HTR-8/SVneo (cell line): ENCODE measurements at regions not wholly inside any gene's neighbourhood (a gene's known extent, or its start where the extent isn't known, plus 50 kb on each side); places are given as distances from the start of the nearest gene placed in this dataset.
A peak's percentile ranks its signal among the peaks of the same experiment; 100 is the strongest.

ENCODE experiments used
- DNase-seq: peaks from one replicate; pipeline ENCODE4 v3.0.0; 2011; ENCODE audit warnings: low spot score, mixed read lengths; ENCODE audit not compliant: insufficient read length
- FAIRE-seq: peaks from 2 replicates; lab custom pipeline; 2011; peaks lifted over from hg19 to GRCh38; lab: Jason Lieb, UNC

DNA sequence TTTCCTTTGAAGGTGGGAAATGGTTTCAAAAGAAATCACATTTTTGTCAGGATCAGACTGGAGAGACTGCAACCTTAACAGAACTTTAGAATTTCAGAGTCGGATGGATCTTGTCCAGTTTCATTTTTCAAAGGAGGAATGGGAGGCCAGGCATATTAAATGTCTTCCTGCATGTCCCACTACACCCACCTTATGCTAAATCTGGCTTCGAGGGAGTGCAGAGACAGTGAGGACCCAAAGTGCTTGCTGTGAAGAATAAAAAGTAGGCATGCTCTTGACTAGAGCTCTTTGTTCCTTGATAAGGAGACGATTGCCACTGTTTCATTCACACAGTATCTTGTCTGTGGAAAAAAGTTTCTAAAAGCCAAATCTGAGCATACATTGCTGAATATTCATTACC lies 197.6 kb downstream of the SLC4A3 start:
- DNase-seq (no peak), FAIRE-seq (no peak)

DNA sequence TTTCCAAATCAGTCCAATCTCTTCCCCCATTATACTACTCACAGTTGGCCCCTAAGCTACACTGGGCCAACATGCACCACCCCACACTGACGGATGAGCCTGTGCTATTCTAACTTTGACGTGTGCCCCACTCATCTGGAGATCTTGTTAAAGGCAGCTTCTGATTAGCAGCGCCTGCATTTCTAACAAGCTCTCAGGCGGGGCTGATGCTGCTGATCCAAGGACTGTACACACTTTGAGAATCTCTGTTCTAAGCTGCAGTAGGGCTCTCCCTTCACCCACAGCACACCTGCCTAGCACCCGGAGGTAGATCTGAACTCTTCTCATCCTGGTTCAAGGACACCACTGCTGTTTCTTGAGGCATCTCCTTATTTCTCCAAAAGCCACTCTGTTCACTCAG lies 200.7 kb downstream of the SLC4A3 start:
- FAIRE-seq (no peak), DNase-seq (no peak)

DNA sequence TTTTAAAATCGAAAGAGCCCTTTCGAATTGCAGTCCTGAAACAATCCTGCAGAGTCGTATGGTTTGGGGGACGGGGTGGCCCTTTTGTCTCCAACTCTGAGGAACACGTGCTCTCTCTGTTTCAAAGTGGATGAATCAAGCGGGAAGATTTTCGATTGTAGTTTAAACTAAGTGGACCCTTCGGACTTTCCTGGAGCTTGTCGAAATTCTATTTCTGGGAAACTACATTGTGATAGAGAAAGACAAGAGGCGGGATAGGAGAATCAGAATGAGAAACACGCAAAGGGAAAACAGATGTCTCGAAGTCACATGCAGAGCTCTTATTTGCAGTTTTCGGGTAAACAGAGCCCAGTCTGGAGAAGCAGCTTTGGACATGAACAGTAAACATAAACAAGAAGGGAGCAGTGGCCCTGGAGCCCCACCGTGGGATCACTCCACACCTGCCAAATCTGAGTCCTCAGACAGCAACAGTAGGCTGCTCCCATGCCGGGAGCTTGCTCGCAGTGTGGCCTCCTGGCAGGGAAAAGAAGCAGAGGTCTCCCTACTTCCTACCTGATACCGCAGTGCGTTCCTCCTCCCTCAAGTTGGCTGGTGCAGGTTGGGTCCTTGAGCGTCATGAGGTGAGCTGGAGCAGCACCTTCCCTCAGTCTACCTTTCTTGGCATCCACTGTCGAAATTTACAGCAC lies 202.4 kb downstream of the SLC4A3 start:
- no peak for FAIRE-seq
- no peak for DNase-seq

DNA sequence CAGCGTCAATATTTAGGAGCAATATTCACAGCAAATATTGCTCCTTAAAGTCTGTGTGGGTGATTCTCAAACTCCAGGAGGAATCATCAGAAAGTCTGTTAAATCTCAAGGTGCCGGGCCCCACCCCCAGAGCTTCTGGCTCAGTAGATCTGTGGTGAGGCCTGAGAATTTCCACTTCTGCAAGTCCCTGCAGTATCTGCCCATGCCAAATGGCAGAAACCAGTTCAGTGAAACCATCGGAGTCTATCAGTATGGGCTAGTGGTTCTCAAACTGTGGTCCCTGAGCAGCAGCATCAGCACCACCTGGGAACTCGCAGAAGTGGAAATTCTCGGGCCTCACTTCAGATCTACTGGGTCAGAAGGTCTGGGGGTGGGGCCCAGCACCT lies 202.9 kb downstream of the SLC4A3 start:
- DNase-seq (no peak), FAIRE-seq (no peak)

DNA sequence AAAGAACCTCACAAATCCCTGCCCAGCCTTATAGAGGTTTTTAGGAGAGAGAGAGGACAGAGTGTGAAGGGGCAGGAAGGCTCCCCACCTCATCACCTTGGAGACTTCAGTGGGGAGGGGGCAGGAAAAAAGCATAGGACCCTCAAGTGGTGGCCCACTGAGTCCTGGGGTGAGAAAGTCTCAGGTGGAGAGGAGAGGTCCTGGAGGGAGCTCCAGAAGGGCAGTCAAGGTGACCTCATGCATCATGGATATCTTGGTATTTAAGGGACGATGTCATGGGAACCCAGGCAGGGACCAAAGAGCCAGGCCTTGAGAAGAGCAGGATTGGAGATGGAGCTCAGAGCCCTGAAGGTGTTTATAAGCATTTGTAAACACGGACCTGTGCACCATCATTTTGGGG lies 204.5 kb downstream of the SLC4A3 start:
- DNase-seq (no peak), FAIRE-seq (no peak)

DNA sequence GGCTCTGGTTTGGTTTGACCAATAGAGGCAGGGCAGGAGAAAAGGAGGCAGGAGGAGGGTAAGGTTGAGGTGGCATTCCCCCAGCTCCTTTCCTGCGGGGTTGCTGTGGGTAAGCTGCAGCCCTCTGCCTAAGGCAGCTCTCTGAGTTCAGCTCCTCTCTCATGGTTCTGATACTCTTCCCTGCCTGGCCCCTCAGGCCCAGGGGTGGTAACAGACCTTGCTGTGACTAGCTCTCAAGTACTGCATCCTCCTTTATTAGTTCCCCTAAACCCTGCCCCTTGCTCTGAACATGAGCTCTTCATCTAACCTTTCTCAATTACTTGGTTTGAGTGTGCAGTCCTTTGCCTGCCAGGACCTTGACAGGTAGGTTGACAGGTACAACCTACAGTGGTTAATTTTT lies 205.5 kb downstream of the SLC4A3 start:
- FAIRE-seq (no peak), DNase-seq (no peak)

DNA sequence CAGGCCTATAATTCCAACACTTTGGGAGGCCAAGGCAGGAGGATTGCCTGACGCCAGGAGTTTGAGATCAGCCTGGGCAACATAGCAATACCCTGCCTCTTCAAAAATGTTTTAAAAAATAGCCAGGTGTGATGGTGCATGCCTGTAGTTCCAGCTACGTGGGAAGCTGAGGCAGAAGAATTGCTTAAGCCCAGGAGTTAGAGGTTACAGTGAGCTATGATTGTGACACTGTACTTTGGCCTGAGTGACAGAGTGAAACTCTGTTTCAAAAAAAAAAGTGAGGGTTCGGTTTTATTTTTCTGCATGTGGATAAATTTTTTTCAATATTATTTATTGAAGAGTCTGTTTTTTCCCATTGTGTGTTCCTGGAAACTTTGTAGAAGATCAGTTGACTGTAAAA lies 208.1 kb downstream of the SLC4A3 start:
- FAIRE-seq: no peak
- DNase-seq: no peak

DNA sequence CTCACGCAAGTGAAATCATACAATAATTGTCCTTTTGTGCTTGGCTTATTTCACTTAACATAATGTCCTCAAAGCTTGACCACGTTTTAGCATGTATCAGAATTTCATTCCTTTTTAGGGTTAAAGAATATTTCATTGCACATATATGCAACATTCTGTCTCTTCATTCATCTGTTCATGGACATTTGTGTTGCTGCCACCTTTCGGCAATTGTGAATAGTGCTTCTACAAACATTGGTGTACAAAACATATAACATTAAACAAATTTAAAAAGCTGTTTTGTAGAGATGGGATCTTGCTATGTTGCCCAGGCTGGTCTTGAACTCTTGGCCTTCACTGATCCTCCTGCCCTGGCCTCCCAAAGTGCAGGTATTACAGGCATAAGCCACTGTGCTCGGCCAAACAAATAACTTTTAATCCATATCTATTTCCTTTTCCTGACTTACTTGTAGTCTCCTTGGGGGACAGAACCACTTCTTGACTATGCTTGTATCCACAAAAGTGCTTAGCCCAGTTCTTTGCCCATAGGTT lies 209.3 kb downstream of the SLC4A3 start:
- DNase-seq (no peak), FAIRE-seq (no peak)

DNA sequence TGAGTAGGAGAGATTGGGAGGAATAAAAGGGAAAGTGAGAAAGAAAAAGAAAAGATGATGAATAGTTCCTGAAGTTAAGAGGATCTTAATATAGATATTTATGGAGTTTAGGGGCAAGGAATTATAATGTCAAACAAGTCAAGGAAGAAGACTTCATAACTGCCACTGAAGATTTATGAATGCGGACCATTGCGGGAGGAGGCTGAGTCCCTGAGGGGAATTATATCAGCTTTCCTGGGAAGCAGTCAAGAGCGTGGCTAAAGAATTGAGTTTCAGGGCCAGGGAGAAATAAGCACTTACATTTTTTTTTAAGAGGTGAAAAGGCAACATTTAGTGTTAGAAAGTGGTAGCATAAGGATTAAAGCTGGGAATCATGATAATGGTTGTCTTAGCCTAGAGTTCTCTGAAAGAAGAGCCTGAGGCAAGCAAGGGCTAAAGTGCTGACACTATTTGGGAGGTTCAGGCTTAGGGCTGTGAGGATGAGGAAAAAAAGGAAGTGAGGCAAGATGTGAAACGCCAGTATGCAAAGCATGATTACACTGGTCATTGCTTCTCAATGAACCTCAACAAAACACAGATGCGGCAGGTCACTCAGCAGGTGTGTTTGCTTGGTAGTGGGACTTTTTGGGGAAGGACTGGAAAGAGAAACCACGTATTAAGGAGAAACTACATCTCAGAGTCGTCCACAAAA lies 217.1 kb downstream of the SLC4A3 start:
- no peak for DNase-seq
- no peak for FAIRE-seq

DNA sequence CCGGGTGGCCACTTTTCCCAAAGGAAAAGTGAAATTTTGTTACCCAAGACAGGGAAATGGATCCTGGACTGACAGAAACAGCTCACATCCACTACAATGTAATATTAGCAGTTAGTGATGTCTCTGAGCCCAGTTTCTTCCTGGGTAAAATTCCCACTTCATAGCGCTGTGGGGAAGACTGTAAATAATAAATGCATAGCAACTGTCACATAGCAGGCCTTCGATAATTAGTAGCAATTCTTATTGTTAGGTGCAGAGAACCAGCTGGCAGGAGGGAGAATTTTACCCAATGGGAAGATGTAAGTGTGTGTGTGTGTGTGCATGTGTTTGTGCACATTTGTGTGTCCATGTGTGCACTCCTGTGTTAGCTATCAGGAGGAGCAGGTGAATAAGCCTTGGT lies 221.5 kb downstream of the SLC4A3 start:
- no peak for FAIRE-seq
- DNase-seq: no peak

DNA sequence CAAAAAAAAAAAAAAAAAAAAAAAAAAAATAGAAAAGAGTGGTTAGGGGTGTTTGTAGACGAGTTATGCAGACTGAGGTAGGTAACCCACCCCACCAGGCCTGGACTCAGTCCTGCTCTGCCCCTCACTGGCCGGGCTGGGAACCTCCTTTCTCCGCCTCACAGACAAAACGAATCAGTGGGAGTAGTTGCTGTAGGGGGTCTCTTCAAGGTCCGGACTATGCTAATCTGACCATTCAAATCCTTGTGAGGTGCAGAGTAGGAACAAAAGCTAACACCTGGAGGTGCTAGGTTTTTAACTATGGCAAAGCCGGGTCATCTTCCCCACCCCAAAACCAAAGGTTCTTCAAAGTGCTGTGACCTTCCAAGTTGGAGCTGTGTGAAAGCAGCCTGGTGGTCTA lies 223.7 kb downstream of the SLC4A3 start:
- FAIRE-seq (no peak), DNase-seq (no peak)

DNA sequence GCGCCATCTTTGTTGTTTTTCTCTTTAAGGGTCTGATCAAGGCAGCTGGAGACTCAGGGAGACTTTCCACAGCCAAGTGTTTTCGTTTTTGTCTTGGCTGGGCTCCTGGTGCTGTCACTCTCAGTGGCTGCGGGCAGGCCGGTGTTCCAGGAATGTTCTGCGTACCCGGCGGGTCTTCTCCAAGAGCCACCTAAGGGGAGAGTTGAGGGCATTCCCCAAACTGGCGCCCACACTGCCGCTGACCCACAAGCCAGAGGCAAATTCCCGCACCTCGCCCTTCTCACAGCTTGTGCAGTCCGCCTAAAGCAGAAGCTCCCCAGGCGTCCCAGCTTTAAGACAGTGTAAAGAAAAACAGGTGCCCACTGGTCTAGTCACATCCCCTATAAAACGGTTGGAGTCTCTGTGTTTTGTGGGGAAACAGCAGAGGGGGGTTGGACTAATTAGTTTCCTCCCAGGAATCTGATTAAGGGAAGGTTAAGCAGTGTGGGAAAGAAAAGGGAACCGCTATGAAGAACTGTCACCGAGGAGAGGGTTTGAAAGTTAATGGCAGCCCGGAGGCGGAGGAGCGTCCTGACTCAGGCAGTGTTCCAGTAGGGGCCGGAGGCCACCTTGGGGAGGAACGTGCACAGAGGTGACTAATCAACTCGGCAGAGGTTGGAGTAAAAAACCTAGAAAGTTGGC lies 224.5 kb downstream of the SLC4A3 start:
- DNase-seq: peak; percentile 25
- FAIRE-seq: no peak

DNA sequence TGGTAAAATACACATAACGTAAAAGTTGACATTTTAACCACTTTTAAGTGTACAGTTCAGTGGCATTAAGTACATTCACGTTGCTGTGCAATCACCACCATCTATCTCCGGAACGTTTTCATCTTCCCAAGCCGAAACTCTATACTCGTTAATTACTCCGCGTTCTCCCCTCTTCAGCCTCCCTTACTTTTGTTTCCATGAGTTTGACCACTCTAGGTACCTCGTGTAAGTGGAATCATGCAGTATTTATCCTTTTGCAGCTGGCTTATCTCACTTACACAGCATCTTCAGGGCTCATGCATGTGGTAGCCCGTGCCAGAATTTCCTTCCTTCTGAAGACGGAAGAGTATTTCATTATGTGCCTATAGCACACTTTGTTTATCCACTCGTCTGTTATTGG lies 225.2 kb downstream of the SLC4A3 start:
- DNase-seq (no peak), FAIRE-seq (no peak)

DNA sequence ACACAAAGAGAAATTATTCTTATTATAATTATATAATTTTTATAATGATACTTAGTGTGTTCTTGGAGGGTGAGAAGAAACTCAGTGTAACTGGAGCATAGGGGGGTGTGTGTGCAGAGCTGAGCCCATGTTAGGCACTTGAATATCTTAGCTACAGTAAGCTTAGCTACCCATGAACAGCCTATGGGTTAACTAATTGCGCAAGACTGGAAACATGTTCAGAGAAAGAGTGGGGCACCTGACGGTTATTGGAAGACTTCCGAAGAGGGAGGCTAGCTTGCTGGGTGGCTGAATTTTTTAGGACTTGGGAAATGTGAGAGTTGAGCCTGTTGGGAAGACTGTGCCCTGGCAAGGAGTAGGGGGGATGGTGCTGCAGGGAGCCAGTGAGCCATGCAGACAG lies 229.2 kb downstream of the SLC4A3 start:
- FAIRE-seq: no peak

DNA sequence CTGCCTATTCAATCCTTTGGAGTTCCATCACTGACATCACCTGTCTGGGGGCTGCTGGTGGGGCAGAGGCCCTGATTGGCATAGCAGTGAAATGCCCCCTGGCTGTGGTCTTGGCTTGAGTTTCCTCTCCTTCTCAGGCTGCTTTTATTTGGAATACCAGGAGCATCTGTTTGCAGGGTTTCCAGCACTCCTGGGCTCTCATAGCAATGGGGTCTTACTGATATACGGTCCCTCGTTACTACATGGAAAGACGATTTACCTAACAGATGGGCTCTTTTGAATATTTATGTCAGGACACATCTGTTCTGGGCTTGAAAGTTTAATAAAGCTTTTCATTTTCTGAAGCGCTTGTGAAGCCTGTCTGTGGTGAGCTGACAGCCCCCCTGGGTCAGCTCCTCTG lies 230.3 kb downstream of the SLC4A3 start:
- DNase-seq (no peak), FAIRE-seq (no peak)

More for the DNA sequence above, 229.2 kb downstream of the SLC4A3 start:
- no peak for DNase-seq

DNA sequence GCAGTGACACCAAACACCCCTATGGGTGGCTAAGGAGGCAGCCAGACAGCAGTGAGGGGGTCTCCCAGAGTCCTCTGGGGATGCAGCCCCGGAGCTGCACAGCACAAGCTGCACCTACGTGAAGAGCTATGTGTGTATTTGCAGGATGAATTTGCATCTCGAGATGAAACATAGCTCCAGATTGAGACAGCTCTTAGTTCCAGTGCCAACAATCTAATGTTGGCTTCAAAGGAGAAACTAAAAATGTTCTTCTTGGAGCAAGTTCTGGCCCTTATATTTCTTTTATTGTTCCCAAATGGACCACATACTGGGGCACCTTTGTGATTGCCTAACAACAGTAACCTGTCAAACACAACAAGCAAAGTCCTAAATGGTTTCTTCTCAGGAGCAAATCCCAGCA lies 233.9 kb downstream of the SLC4A3 start:
- DNase-seq (no peak), FAIRE-seq (no peak)

DNA sequence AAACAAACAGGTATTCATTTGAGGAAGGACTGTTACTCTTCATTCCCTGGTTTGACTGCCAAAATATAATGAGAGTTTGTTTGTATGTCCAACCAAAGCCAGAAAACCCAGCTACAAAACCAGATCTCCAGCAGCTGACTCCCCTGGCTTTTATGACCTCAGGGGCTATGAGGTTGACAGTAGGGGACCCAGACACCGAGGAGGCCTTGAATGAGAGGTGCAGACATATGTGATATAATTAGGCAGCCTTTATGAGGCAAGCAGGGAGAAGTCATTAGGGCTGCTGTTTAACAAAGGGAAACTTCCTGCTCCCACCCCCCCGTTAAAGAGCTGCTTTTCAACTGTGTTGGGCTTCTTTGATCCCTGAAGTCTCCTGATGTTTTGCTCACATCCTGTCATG lies 236.7 kb downstream of the SLC4A3 start:
- FAIRE-seq: no peak
- DNase-seq: no peak

DNA sequence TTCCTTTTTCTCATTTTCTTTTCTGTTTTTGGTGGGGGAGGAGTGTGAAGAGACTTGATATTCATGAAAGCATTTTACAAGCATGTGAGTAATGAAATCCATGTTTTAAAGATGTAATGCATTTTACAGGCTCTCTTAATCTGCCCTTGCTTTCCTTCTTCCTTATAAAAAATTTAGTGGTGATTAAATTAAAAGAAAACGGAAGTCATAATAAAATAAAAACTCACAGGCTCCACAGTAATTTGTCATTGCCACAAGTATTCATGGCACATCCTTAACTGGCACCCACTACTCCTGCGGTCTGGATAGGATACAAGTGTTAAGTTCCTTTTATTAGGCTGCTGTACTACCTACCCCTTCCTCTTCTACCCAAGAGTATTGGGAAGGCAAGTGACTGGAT lies 241.2 kb downstream of the SLC4A3 start:
- FAIRE-seq: no peak

DNA sequence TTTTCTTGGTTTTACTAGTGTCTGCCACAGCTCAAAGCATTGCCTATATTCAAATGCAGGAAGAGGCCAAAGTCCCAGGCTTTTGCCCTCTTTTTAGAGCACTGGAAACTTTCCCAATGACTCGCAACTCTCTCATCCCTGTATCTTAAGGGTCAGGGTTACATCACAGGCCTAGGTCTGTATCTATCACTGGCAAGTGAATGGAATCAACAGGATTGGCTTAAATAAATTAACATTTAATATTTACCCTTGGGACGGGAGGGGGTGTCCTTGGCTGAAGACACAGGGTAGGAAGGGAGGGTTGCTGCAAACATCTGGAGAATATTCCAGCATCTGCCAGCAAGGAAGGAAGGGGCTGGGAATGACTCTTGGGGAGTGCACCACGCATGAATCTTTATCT lies 242.6 kb downstream of the SLC4A3 start:
- FAIRE-seq (no peak), DNase-seq (no peak)

More for the DNA sequence above, 241.2 kb downstream of the SLC4A3 start:
- DNase-seq: no peak

DNA sequence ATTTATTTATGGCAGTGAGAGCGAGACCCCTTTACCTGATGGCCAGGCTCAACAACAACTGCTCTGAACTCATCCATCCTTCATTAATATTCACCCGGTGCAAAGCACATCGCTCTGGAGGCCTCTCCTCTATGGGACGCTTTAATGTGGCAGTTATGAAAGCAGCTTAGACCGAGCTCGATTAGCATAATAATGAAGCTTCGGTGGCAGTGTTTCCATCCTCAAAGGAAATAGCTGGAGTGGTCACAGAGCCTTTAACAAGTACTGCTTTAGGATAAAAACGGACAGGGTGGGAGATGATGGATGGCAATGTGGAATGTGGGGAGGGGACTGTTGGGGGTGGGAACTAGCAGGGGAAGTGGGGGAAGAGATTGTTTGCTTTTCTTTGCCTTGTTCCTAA lies 243.9 kb downstream of the SLC4A3 start:
- no peak for FAIRE-seq
- no peak for DNase-seq

DNA sequence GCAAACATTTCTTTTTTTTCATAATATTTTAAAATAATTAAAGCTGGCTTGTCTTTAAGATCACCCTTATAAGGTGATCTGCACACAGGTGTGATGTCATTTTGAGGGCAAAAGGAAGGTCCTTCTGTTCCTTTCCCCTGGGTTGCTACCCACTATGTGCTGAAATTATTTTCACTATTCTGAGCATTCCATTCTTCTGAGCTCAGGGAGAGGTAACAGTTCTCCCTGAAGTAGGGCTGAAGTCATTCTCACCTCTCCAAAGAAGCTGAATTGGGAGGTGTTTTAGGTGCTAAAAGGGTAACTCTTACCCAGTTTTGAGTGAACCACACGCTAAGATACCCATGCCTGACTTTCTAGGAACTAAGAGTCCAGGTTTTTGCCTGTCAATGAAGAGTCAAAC lies 247.6 kb downstream of the SLC4A3 start:
- no peak for FAIRE-seq
- DNase-seq: no peak
